ENCODE measurements at regions not wholly inside any gene's neighbourhood (a gene's known extent, or its start where the extent isn't known, plus 50 kb on each side); places are given as distances from the start of the nearest gene placed in this dataset.

DNA sequence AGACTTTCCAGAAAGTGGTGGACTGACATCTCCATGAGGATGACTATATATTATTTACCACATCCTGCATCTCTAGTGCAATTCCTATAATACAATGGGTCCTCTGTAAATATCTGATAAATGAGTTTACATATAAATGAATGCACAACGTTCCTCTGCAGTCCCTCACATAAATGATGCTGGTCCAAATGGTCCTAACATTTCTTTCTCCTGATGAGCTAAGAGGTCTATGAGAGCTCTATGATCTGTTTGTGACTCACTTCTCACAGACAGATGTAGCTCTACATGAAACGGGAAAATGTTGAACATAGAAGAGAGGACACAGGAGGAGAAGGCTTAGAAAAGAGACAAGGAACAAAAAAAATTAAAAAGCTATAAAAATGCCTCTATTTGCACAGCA lies 201.2 kb upstream of the PIK3C3 start:
- no peak for DNase-seq

DNA sequence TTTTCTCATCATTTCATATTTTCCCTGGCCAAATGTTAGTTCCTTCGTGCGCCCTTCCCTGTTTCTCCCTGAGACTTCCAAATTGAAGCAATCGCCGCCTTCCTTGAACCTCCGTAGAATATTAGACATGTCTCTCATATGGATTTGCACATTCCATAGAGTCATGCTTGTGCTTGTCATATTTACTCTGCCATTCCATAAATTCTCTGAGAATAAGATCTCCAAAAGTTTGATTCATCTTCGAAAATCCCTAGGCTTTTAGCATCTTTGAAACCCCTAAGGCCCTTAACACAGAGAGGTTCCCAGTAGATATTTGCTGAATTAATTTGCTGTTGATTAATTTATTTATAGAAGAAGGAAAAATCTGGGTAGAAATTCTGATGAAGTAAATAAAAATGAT lies 202.2 kb upstream of the PIK3C3 start:
- no peak for DNase-seq

DNA sequence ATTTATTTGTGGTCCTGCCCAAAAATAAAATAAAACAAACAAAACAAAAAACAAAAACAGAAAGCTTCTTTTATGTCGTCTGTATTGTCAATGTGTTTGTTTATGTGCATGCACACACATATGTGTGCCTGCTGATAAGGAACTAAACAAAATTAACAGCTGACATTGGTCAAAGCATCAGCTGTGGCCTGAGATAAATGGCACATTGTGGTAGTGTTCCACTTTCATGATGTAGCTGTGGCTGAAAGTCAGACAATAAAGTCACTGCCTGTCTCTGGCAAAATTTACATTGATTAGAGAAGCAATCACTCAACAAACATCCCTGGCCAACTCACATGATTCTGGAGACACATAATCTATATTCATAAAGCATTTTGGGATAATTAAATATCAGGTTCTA lies 203.4 kb upstream of the PIK3C3 start:
- no peak for DNase-seq

DNA sequence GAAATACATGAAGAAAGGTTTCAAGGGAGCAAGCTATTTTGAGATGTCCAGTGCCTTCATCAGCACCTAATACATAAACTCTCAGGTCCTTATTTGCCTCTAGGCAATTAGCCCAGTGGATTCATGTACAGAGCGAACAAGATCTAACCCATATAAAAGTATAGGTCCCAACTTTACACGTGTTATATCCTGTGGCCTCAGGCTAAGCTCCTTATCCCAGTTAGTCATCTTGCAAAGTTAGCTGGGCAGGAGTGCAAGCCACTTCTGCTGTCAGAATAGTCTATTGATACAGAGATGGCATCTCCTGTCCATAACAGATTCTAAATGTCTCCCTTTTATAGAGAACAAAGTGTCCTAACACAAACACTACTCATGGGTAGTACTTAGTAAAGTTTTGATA lies 203.9 kb upstream of the PIK3C3 start:
- no peak for DNase-seq

DNA sequence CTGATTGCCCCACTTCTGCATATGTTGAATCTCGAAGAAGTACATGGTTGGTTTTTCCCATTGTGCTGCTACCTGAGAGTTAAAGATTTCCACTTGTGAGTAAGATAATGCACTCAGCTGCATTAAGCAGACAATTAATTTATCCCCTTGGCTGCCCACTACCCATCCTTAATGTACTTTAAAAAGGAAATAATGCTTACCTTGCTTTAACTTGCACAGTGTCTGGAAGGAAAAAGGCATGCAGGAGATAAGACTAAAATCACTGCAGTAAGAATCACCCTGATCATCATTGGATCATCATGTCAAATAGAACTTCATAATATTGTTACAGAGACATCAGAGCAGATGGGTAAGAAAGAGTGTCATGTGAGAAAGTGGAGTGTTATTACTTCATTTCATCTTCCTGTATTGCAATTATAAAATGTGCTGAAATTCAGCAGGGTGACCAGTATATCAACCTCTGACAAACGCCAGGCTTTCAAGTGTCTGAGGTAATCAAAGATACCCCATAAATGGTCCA lies 207.3 kb upstream of the PIK3C3 start:
- DNase-seq: no peak

DNA sequence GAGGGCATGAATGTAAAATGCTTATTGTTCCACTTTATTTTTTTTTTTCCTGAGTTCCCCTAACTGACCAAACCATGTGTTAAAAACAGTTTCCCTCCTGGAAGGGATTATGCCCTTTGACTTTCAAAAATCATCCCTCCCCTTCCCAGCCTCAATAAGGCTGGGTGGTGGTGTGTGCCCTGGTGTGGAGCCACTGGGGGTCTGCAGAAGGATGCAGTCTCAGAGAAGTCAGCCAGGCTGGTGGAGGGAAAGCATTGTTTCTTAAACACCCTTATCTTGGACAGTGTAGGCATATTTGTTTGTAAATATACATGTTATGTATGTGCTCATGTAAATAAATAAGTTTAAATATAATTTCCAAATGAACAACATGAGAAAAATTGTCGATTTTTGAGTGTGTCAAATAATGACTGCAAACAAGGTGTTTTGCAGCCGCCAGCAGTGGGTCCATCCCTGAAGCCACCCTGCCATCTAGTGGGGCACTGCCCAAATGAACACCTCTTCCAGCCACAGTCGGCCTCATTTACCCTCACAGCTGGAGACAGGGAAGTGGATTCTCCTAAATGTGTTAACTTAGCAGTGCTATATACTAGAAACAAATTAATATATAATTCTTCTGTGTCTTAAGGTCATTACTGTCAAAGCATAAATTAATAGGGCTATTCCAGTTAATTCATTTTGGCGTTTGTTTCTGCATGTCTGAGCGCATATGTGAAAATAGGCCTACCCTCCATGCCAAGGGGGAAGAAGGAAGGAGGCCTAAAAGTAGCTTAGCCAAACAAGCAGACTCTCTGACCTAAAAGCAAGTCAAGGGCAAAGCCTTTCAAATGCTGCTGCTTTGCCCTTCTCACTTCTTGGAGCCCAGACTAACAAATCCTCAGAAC lies 209.6 kb upstream of the PIK3C3 start:
- DNase-seq: peak; percentile 13

DNA sequence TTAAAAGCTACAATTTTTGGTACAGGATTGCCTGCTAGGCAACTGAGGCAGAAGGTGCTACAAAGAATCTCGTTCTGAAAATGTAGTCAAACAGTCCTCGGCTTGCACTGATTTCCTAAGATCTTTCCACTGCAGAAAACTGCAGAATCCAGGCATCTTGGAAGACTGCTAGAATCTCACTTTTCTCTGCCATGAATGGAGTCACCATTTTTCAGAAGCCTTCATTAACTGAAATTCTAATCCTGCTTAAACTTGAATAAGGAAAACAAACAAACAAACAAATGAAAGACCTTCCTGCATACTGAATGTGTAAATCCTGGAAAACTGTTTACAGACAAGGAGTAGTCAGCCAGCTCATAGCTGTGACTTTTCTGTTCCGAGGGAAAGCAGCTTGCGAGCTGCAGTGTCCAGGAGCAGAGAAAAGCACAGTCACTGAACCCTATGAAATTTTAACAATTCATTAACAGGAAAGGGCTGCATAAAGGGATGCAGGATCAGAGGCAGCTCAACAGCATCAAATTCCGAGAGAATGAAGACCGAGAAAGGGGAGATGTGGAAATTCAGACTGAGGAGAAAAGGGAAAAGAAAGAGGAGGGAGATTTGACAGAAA lies 210.5 kb upstream of the PIK3C3 start:
- no peak for DNase-seq

DNA sequence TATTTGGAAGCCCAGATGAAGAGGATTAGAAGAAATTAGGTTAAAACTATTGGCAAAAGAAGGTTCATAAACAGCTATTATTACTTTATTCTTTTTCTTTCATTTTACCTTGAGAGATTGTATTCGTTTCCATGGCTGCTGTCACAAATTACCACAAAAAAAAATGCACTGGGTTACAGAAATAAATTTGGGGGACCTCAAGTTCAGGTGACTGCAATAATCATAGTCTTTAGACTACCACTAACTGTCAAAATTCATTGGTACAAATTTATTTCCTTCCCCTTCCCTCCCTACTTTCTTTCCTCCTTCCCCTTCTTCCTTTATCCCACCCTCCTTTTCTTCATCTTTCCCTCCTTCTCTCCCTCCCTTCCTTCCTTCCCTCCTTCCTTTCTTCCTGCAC lies 217.8 kb upstream of the PIK3C3 start:
- no peak for DNase-seq

DNA sequence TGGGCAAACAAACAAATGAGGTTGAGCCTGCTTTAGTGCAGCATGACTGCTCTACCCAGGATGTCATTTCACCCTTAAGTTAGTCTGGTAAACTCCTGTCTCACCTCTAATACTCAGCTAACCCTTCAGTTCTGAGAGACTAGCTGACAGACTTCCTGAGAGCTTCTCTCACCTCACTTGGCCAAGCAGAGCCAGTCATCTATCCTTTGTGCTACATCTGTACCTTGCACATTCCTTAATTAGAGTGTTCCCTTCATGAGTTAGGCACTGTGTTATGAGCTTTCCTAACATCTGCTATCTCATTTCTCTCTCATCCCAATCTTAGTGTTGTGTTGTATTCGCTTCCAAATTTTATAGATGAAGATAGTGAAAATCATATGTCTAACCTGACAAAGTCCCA lies 220.1 kb upstream of the PIK3C3 start:
- no peak for DNase-seq

DNA sequence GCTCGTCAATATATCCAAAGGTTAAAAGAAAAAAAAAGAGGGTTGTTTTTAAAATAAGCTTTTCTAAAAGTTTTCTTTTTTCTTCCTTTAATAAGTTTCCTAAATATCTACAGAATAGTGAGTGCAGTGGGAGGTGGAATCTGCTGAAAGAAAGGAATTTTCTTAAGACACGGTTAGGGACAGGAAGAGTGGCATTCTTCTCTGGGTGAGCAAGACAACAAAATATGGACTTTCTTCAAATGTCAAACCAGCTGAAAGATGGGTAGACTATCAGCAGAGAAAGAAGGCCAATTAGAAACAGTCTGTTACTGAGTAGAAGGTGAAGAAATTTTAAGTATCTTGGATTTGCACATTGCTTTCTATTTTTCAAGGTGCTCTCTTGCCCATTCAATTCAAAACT lies 222.7 kb upstream of the PIK3C3 start:
- DNase-seq: no peak

DNA sequence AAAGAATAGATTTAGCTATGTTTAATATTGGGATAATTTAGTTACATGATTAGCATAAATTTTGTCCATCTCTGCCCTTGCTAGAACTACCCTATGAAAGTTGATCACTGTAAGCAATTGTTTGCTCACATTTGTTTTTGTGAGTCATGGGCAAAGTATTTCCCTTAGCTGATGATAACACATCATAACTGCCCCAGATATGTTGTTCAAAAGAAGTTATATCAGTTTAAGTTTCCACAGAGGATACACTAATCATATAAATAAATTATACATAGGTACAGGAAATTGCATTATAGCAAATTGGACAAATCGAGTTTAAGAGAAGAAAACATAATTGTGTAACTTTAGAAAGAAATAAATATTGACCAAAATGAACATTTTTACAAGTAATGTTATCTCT lies 223.2 kb upstream of the PIK3C3 start:
- DNase-seq: no peak

DNA sequence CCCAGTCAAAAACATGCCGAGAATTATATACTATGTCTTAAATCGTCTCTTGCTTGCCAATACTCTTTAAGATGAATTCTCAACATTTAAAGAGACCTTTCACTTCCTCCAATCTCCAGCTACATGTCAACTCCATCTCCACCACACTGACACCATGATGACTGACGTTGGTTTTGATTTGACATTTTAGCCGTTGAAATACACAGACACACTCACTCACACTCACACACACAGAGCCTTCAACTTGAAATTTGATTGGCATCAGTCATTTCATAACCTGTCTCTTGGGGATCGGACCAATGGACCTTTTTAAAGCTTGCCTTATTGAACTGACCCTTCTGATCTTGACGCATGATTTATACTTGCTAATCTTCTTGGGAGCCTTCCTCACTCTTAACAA lies 230.8 kb upstream of the PIK3C3 start:
- no peak for DNase-seq

DNA sequence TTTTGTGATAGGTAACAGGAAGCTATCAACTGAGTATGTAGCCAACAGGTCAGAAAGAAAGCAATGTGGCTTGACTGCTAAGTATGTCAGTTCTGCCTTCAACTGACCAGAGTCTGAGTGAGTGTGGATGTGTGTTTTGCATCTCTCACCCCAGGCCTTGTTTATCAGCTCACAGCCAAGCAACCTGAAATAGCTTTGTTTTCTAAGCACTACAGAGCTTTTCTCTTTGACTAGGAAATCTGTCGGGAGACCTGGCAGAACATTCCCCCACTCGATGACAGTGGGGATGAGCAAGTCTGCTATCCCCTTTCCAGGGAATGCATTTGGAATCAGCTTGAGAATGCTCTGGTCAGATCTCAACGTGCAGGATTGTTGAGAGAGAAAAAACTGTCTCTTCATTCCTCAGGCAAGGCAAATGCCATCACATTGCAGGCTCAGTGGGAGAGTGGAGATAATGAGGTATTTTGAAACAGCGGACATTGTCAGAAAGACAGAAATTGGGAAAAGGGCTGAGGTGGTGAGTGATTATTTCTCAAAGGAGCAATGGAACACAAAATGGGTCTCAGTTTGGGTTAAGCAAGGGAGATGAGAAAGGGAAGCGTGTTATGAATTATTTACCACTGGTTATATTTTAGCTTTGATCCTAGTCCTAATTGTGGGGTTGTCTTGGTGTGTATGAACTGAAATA lies 233.8 kb upstream of the PIK3C3 start:
- no peak for DNase-seq

DNA sequence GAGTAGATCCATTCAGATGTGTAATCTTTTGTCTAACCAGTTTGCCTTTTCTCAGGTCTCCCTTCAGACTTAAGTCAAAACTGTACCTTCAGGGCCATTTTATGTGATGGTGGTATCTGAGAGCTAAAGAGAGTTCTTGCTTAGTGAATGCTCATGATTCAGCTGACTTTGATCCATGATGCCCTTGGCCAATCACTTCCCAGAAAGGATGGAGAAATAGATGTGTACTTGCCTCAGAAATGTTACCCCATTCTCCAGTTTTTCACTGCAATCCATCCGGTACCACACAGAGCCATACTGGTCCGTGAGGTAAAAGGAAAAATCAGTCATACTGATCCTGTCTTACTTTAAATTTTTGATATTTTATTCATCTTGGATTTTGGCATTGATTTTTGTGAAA lies 234.8 kb upstream of the PIK3C3 start:
- DNase-seq: no peak

DNA sequence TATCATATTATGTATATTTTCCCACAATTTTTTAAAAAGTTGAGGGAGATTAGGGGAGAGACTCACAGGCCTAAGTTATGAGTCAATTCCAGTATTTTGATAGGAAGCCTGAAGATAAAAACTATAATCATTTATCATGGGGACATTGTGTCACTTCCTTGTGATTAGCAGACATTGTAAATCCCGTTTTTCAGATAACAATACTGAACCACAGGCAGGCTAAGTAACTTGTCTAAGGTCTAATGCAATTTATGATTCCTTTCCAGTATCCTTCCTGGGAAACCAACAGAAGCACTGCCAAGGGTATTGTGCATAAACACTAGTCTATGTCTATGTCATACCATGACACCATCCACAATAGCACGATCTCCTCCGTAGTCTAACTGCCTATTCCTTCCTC lies 235.2 kb upstream of the PIK3C3 start:
- no peak for DNase-seq

DNA sequence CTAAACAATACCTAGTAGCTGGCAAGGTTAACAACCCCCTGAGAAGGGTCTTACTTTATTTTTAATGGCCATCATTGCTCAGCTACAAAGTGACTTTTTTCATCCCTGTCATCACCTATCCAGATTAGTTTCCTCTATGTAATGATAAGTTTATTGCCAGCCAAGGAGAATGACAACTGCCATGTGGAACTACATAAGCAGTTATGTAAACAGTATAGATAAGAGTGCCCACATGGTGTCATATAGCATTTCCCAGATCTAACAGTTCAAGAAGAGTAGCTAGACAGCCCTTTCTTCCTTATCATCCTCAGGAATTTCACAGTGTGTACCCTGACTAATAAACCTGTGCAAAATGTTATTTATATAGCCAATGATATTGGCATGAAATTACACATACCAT lies 240.2 kb upstream of the PIK3C3 start:
- DNase-seq: no peak

DNA sequence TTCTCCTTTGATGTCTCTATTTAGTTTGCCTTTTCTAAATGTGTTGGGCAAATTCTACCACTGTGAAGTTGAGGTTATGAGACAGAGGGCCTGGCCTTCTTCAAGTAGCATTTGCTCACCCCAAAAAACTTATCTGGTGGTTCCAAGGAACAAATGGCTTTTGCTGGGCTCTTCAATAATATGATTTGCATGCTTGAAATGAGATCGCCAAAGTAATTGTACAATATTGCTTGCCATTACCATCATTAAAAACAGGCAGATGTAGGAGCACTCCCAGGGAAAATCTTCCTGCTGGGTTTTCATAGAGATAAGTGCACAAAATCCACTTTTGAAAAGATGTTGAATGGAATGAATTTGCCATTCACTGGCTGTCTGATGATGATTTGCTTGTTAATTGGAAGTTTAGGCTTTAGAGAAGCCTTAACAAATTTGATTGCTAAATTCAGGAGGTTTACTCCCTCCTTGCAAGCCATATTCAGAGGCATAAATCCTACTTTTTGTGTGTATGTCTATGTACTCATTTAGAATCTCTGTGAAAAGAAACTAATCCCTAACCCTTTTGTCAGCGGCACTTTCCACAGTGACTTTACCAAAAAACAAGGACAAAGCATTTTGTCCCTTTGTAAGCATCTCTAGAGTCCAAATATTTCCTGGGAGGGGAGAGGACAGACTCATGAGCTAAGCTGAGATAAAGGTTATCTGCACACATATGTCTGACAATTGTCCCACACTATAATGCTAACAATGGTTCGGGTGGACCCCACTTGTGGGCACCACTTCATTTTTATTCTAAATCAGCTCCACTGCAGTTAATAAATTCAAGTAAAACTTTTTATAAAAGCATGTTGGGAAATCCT lies 240.8 kb upstream of the PIK3C3 start:
- DNase-seq: no peak

DNA sequence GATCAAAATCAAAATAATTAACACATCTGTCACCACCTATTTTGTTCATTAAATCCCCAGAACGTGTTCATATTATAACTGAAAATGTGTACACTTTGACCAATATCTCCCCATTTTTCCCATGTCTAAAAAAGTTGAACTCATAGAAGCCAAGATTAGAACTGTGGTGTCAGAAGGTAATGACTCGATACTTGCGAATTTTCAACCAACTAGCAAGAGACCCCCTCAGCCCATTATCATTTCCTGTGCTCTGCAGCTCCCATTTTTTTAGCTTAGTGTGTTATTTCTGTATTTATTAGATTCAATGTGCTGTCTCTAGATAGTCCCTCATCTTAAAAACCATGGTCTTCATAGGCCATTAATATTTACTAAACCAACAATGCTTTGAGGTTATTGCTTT lies 248.7 kb upstream of the PIK3C3 start:
- DNase-seq: no peak

DNA sequence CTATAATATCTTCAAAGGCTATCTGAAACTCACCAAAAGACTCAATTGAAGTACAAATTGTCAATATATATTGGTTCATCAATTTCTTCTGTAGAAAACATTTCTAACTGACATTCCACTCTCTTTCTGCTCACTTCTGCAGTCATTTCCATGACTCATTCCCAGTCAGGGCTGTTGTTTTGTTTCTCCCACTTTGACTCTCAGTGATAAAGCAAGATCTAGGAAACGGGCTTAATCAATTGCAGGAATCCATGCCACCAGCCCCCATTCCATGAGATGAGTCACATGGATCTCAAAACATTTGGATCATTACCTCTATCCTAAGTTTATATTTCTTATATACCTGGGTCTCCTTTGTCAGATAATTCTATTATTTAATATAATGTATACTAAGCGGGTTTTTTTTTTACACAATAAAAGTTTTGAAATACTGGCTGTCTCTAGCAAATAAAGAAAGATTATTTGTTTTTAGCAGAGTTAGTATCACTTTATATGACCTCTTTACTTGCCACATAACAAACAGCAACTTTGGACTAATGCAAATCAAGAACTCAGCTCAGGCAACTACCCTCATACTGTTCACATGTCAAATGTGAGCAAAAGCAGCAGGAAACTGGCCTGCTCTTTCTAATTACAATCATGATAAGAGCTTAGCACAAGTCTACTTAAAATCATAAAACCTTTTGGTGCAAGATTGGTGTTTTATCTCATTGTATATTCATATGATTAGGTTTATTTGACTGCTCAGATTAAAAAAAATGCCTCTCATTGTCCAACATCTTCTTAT lies 251.1 kb upstream of the PIK3C3 start:
- DNase-seq: no peak

DNA sequence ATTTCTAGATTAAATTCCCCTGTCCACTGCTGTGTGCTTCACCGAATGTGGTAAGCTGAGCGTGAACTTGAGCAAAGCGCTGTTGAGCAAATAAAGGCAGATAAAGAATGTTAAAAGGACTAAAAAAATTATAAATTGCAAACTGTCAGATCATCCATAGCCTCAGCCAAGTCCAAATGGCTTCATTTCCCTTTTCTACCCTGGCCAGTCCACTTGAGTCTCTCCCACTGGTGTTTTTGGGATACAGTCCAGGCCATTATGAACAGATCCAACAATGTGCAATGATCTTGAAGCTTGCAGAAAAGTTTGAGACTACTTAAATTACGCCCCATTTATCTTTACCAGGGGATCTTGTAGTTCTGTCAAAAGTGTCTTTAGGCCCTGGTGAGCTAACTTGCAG lies 254.6 kb upstream of the PIK3C3 start:
- no peak for DNase-seq

DNA sequence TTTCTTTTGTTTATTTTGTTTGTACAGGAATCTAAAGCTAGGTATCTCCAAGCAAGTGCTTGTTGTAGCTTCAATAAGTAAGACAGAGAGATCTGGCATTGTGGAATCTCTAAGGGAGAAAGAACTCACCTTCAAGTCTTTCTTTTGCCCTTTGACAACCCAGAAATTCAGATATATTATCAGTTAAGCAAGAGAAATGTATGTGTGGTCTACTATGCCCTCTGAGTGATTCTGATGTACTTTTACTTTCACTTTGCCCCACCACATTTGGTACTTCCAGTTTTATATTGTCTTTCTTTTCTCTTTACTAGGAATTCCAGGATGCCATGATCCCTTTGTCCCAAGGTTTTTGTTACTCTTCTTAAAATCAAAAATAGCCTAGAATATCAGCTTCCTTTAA lies 259.6 kb upstream of the PIK3C3 start:
- DNase-seq: no peak

DNA sequence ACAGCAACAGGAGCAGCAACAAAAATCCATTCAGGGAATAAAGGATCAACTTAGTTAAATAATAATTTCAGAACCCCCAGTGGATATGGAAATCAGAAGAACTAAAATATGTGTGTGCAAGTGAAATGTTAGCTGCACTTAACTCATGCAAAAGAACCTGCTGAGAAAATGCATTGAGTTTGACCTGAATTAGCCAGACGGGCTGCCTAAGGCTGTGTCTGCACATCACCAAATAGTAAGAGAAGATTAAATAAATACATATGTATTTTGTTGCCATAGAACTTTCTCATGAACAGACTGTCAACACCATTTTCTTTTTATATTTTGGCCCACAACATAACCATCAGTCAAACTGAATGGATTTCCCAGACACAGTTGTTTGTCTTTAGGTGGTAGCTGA lies 262.0 kb upstream of the PIK3C3 start:
- DNase-seq: no peak

All from hindlimb muscle (tissue), 1 donor.